HL-60 (cell line): ENCODE measurements at regions not wholly inside any gene's neighbourhood (a gene's known extent, or its start where the extent isn't known, plus 50 kb on each side); places are given as distances from the start of the nearest gene placed in this dataset.

Experiments used
- DNase-seq, 2 experiments: peaks; one replicate each; pipeline ENCODE4 v3.0.0-alpha.2; 2010 to 2020; ENCODE audit warnings: low read depth in 1 of 2, low spot score in 1 of 2
- H3K27ac ChIP-seq: fragments of 250-450 bp; sonication (Bioruptor Pico); replicated peaks from 2 replicates; pipeline ENCODE4 v1.5.1; 2020; ENCODE audit warnings: mild to moderate bottlenecking, moderate library complexity
- H3K27me3 ChIP-seq: fragments of 250-450 bp; sonication (Bioruptor Pico); 2 replicates; pipeline ENCODE4 v1.5.1; 2021; ENCODE audit warnings: mild to moderate bottlenecking, moderate library complexity; ENCODE audit not compliant: insufficient read depth, poor library complexity, severe bottlenecking
- H3K4me3 ChIP-seq: replicated peaks from 2 replicates; pipeline ENCODE4 v1.5.1; 2011; ENCODE audit warnings: mild to moderate bottlenecking, control low read depth, low read length; ENCODE audit not compliant: insufficient read depth
- CTCF ChIP-seq: IDR thresholded peaks from one replicate; pipeline ENCODE4 v1.5.1; 2011; ENCODE audit warnings: low read length, control low read depth, inconsistent platforms; ENCODE audit not compliant: insufficient read depth
- GABPA ChIP-seq: IDR thresholded peaks from 2 replicates; pipeline ENCODE4 v1.6.1; 2012; ENCODE audit warnings: low read depth
- POLR2AphosphoS5 ChIP-seq: IDR thresholded peaks from 2 replicates; pipeline ENCODE4 v1.6.1; 2012; ENCODE audit warnings: low read depth
- REST ChIP-seq: IDR thresholded peaks from 2 replicates; pipeline ENCODE4 v1.6.1; 2012; ENCODE audit warnings: low read depth; ENCODE audit not compliant: insufficient replicate concordance
- SPI1 ChIP-seq: IDR thresholded peaks from 2 replicates; pipeline ENCODE4 v1.6.1; 2012; ENCODE audit warnings: low read depth, mild to moderate bottlenecking, borderline replicate concordance

GRCh38 chr17:6213859-6214258, 143.7 kb downstream of the WSCD1 start:
- Histone ChIP-seq H3K27ac (no peak overlapping the region), H3K4me3 (no peak overlapping the region), H3K27me3 (no peaks in the 10 kb centered on the region)
- DNase-seq: no peak
- TF ChIP-seq GABPA (no peak), REST (no peak), POLR2AphosphoS5 (no peak), CTCF (no peak), SPI1 (no peak)

GRCh38 chr17:6212766-6213165, 142.6 kb downstream of the WSCD1 start:
- no peak for TF ChIP-seq REST
- no peak for TF ChIP-seq SPI1
- TF ChIP-seq CTCF: no peak
- TF ChIP-seq GABPA: no peak
- no peak for TF ChIP-seq POLR2AphosphoS5
- no peak for DNase-seq
- no peaks in the 10 kb centered on the region for H3K27me3 ChIP-seq
- H3K27ac ChIP-seq: no peak overlapping the region
- H3K4me3 ChIP-seq: no peak overlapping the region

GRCh38 chr17:6209829-6210228, 139.7 kb downstream of the WSCD1 start:
- DNase-seq: no peak
- Histone ChIP-seq H3K4me3 (no peak overlapping the region), H3K27ac (no peak overlapping the region), H3K27me3 (no peaks in the 10 kb centered on the region)
- TF ChIP-seq REST: no peak
- no peak for TF ChIP-seq GABPA
- TF ChIP-seq SPI1: no peak
- no peak for TF ChIP-seq POLR2AphosphoS5
- TF ChIP-seq CTCF: no peak
